Brain microvascular endothelial cell (primary cell): ENCODE measurements at regions not wholly inside any gene's neighbourhood (a gene's known extent, or its start where the extent isn't known, plus 50 kb on each side); places are given as distances from the start of the nearest gene placed in this dataset.

Experiments
- DNase-seq: peaks from one replicate; pipeline ENCODE4 v3.0.0-alpha.2; 2020
- H3K27ac ChIP-seq: fragments of 250-450 bp; sonication (Bioruptor Pico); 2 replicates; pipeline ENCODE4 v1.5.1; 2020; ENCODE audit warnings: mild to moderate bottlenecking, moderate library complexity
- H3K27me3 ChIP-seq: fragments of 250-450 bp; sonication (Bioruptor Pico); replicated peaks from 2 replicates; pipeline ENCODE4 v1.5.1; 2020; ENCODE audit warnings: mild to moderate bottlenecking
- H3K36me3 ChIP-seq: fragments of 250-450 bp; sonication (Bioruptor Pico); replicated peaks from 2 replicates; pipeline ENCODE4 v1.5.1; 2020; ENCODE audit warnings: mild to moderate bottlenecking
- H3K4me3 ChIP-seq: 2 replicates; pipeline ENCODE4 v1.5.1; 2011; ENCODE audit warnings: low read depth, mild to moderate bottlenecking, control low read depth, low read length, moderate library complexity
- in situ Hi-C: cut with HindIII; loops from 2 replicates; pipeline ENCODE4 v1.10.0; 2017; ENCODE audit warnings: low sequenced_read_pairs, low pct_ligation_motif_present
- TF ChIP-seq, protein P1 (sequence below): IDR thresholded peaks from 2 replicates; pipeline ENCODE4 v1.5.1; 2011; ENCODE audit warnings: low read depth, mild to moderate bottlenecking, moderate library complexity, low read length, control low read depth, inconsistent platforms; ENCODE audit errors: missing control alignments

DNA sequence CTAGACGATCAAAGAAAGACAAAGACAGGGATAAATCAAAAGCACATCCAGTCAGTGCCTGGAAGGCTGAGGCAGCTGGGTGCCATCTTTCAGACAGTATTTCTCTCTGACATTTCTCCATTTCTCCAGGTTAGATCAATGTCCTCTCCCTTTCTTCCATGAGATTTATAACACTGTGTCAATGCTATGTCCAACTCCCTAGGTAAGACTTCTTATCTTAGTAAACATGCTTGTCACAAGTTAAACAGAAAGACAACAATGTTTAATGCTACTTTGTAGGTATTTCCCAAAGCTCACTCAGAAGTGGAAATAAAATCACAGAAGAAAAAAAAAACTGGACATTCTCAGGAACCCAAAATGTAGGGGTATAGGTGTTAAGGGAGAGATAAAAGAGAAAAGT, 113.9 kb downstream of the GPR63 start:
- DNase-seq: no peak
- no peak overlapping the region for H3K4me3 ChIP-seq
- H3K36me3 ChIP-seq: no peaks in the 10 kb centered on the region
- H3K27me3 ChIP-seq: no peaks in the 10 kb centered on the region
- in situ Hi-C loops: no loop called here
- TF ChIP-seq, protein P1, sequence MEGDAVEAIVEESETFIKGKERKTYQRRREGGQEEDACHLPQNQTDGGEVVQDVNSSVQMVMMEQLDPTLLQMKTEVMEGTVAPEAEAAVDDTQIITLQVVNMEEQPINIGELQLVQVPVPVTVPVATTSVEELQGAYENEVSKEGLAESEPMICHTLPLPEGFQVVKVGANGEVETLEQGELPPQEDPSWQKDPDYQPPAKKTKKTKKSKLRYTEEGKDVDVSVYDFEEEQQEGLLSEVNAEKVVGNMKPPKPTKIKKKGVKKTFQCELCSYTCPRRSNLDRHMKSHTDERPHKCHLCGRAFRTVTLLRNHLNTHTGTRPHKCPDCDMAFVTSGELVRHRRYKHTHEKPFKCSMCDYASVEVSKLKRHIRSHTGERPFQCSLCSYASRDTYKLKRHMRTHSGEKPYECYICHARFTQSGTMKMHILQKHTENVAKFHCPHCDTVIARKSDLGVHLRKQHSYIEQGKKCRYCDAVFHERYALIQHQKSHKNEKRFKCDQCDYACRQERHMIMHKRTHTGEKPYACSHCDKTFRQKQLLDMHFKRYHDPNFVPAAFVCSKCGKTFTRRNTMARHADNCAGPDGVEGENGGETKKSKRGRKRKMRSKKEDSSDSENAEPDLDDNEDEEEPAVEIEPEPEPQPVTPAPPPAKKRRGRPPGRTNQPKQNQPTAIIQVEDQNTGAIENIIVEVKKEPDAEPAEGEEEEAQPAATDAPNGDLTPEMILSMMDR: no peak
- H3K27ac ChIP-seq: no peak overlapping the region

DNA sequence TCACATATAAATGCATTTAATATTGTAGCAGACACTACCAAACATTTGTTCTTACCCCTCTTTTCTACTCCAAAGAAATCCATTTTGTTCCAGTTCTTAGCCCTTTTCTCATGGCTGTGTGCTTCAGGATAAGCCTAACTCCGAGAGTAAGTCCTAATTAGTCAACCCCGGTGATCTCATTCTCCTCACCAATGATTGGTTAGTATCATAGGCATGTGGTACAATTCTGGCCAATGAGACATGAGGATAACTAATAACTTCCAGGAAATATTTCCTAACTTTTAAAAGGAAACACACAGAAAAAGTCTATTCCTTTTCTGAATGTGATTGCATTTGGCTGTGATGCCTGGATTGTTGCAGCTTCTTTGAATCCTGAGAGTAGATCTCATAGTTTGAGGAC, 116.0 kb downstream of the GPR63 start:
- no peak for DNase-seq
- no peak overlapping the region for H3K27ac ChIP-seq
- TF ChIP-seq, protein P1: no peak
- H3K36me3 ChIP-seq: no peaks in the 10 kb centered on the region
- in situ Hi-C loops: no loop called here
- H3K27me3 ChIP-seq: no peaks in the 10 kb centered on the region
- no peak overlapping the region for H3K4me3 ChIP-seq

DNA sequence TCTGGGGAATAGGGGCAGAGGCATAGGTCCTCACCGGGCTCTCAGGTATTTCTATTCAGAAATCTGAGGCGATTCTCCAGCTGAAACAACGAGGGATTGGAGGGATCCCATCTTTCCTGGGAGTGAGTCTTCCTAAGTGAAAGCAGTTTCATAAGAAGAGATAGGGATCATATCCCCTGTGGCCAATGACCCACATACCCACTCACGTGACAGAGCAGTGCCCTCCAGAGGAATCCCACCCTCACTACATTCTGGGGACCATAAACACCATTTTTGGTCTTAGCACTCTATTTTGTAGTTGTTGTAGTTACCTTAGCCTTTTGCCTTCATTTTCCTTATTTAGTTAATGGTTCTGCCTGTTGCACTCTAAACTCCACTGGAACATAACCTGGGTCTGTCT, 121.1 kb downstream of the GPR63 start:
- no peak overlapping the region for H3K27ac ChIP-seq
- H3K27me3 ChIP-seq: no peaks in the 10 kb centered on the region
- H3K36me3 ChIP-seq: no peaks in the 10 kb centered on the region
- H3K4me3 ChIP-seq: no peak overlapping the region
- in situ Hi-C loops: no loop called here
- DNase-seq: no peak
- TF ChIP-seq, protein P1: no peak

DNA sequence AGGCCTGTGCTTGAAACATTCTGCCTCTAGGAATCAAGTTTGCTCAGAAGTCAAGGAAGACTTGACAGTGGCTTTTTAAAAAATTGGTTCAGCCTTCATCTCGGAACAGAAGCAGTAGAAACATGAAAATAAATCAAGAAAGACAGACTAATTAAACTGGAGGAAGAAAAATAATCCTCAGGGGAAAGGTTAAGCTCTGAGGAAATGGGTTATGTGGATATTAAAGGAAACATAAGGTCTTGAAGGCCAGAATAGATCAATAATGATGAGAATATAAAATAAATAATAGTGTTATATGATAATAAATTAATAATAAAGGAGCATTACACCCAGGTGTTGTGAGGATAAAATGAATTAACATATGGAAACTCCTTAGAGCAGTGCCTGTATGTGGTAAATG, 121.7 kb downstream of the GPR63 start:
- TF ChIP-seq, protein P1: no peak
- in situ Hi-C loops: no loop called here
- no peaks in the 10 kb centered on the region for H3K27me3 ChIP-seq

DNA sequence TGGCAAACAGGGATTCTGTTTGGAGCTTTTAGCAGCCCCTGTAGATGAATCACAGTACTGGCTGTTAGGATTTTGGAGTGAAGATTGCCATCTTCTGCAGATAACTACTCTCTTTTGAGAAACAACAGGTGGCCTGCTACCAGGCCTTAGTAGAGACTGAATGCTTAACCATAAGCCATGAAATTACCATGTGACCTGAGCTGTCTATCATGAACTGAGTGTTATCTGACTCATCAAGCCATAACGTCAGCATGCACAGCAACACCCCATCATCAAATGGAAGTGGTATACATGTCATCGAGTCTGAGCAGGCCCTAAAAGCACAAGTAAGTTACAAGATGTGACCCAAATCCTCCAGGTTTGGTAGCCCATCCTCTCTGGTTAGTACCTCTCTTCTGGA, 132.6 kb downstream of the GPR63 start:
- no peaks in the 10 kb centered on the region for H3K27me3 ChIP-seq
- no peaks in the 10 kb centered on the region for H3K36me3 ChIP-seq
- in situ Hi-C loops: no loop called here
- no peak overlapping the region for H3K4me3 ChIP-seq
- DNase-seq: no peak
- TF ChIP-seq, protein P1: no peak
- H3K27ac ChIP-seq: no peak overlapping the region

More for the DNA sequence above, 121.7 kb downstream of the GPR63 start:
- H3K36me3 ChIP-seq: no peaks in the 10 kb centered on the region
- no peak for DNase-seq
- no peak overlapping the region for H3K27ac ChIP-seq
- H3K4me3 ChIP-seq: no peak overlapping the region

DNA sequence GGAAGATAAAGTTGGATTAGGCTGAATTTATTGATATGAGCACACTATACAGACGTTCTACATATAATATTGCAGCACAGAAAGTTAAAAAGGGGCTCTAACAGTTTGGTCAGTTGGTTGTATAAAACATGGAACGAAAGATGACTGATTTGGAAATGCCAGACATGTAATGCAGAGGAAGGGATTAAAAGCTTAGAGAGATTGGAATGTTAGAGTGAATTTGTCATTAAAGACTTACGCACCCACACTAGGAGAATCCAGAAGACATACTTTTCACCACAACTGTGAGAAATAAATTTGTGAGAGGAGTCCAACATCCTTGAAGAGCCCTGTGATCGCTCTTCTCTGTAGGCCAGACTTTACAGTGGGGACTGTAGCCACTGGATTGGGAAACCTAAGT, 134.7 kb downstream of the GPR63 start:
- H3K27ac ChIP-seq: no peak overlapping the region
- H3K36me3 ChIP-seq: no peaks in the 10 kb centered on the region
- no peaks in the 10 kb centered on the region for H3K27me3 ChIP-seq
- no peak for DNase-seq
- in situ Hi-C loops: no loop called here
- H3K4me3 ChIP-seq: no peak overlapping the region
- TF ChIP-seq, protein P1: no peak
